K562 (cell line): ENCODE measurements at regions not wholly inside any gene's neighbourhood (a gene's known extent, or its start where the extent isn't known, plus 50 kb on each side); places are given as distances from the start of the nearest gene placed in this dataset.

Experiments used
- ATAC-seq: fragments of 200-7000 bp; cut with Tn5 transposase; 3 replicates; pipeline ENCODE4 v1.9.1; 2020; ENCODE audit warnings: moderate library complexity
- BruUV-seq: library from RNA; stranded (reverse); fragments of 400-500 nt; replicated peaks from 2 replicates; lab custom pipeline; 2021; lab: Mats Ljungman, UMichigan
- CTCF ChIA-PET: fragments of 300-600 bp; formaldehyde crosslinking; extraction: SDS; loops from one replicate; lab custom pipeline; 2021; ENCODE audit warnings: low intra/inter-chr PET ratio; lab: Yijun Ruan, JAX
- POLR2A ChIA-PET: fragments of 300-600, 350-650 bp; sonication (Branson Sonifier 250); formaldehyde crosslinking; extraction: SDS; loops from one replicate; lab custom pipeline; 2021; ENCODE audit warnings: antibody characterized with exemption, inconsistent platforms; lab: Yijun Ruan, JAX
- DNase-seq, 4 experiments: peaks; one replicate each; pipeline versions ENCODE4 v3.0.0 to v3.0.0-alpha.2; 2011 to 2018; ENCODE audit warnings: low spot score in 3 of 4, mixed read lengths in 3 of 4; ENCODE audit errors: extremely low read depth in 1 of 4
- FAIRE-seq: peaks from 2 replicates; lab custom pipeline; 2011; peaks lifted over from hg19 to GRCh38; lab: Jason Lieb, UNC
- H2AFZ ChIP-seq: 2 replicates; pipeline ENCODE4 v1.6.0; 2011; ENCODE audit warnings: low read depth, low read length, control low read depth, inconsistent platforms
- H3K27ac ChIP-seq: fragments of 200-600 bp; 3 replicates; pipeline ENCODE4 v1.8.0; 2011; ENCODE audit warnings: low read depth, mild to moderate bottlenecking, control low read depth, inconsistent platforms, low read length, moderate library complexity, mixed read lengths; ENCODE audit errors: extremely low read depth
- H3K27me3 ChIP-seq, 2 experiments: fragments of 300-600 bp in 1 of 2; 2 replicates in 1 of 2; 3 replicates in 1 of 2; pipeline versions ENCODE4 v1.6.0 to v1.8.0; 2011; ENCODE audit warnings: inconsistent platforms in 2 of 2, low read length in 2 of 2, mild to moderate bottlenecking in 1 of 2, mixed read lengths in 1 of 2, moderate library complexity in 1 of 2; ENCODE audit not compliant: control insufficient read depth in 2 of 2, insufficient read depth in 2 of 2
- H3K36me3 ChIP-seq: fragments of 300-600 bp; 3 replicates; pipeline ENCODE4 v1.8.0; 2011; ENCODE audit warnings: mild to moderate bottlenecking, low read length, inconsistent platforms; ENCODE audit not compliant: control insufficient read depth, insufficient read depth
- H3K4me1 ChIP-seq, 2 experiments: fragments of 200-600 bp in 1 of 2; replicated peaks in 1 of 2; 2 replicates in 1 of 2; 3 replicates in 1 of 2; pipeline versions ENCODE4 v1.5.1 to v1.8.0; 2011; ENCODE audit warnings: inconsistent platforms in 2 of 2, low read length in 2 of 2, mild to moderate bottlenecking in 1 of 2, mixed read lengths in 1 of 2, moderate library complexity in 1 of 2; ENCODE audit not compliant: control insufficient read depth in 2 of 2, insufficient read depth in 2 of 2
- H3K4me2 ChIP-seq: 2 replicates; pipeline ENCODE4 v1.6.1; 2011; ENCODE audit warnings: low read length, control low read depth, inconsistent platforms, mixed read lengths; ENCODE audit not compliant: insufficient read depth
- H3K4me3 ChIP-seq: fragments of 200-600 bp; sonication (generic), shearing (Covaris generic); 2 replicates; pipeline ENCODE4 v1.5.1; 2016; ENCODE audit warnings: control low read depth, inconsistent platforms
- H3K79me2 ChIP-seq: fragments of 200-600 bp; 3 replicates; pipeline ENCODE4 v1.8.0; 2011; ENCODE audit warnings: low read length, inconsistent platforms; ENCODE audit not compliant: control insufficient read depth, insufficient read depth
- H3K9ac ChIP-seq, 2 experiments: 2 replicates each; pipeline versions ENCODE4 v1.6.0 to v1.6.1; 2011; ENCODE audit warnings: low read depth in 2 of 2, low read length in 2 of 2, control low read depth in 1 of 2, inconsistent platforms in 1 of 2, mild to moderate bottlenecking in 1 of 2, mixed read lengths in 1 of 2; ENCODE audit not compliant: insufficient read depth in 1 of 2
- H3K9me1 ChIP-seq: one replicate; pipeline ENCODE4 v1.6.0; 2011; ENCODE audit warnings: inconsistent platforms, mild to moderate bottlenecking, low read length, moderate library complexity; ENCODE audit not compliant: control insufficient read depth, insufficient read depth
- H3K9me3 ChIP-seq: replicated peaks from 2 replicates; pipeline ENCODE4 v1.5.1; 2011; ENCODE audit warnings: low read depth, low read length, inconsistent platforms; ENCODE audit not compliant: control insufficient read depth, insufficient read depth
- H4K20me1 ChIP-seq: replicated peaks from 2 replicates; pipeline ENCODE4 v1.6.1; 2011; ENCODE audit warnings: low read length, inconsistent platforms, mixed read lengths; ENCODE audit not compliant: control insufficient read depth, insufficient read depth
- COPS2 ChIP-seq: fragments of 450-650 bp; conservative IDR thresholded peaks from 2 replicates; pipeline ENCODE4 v1.6.1; 2016; ENCODE audit warnings: mild to moderate bottlenecking, moderate library complexity
- GTF2E2 ChIP-seq: fragments of 200-800 bp; sonication (Bioruptor generic); IDR thresholded peaks from 2 replicates; pipeline ENCODE4 v1.6.1; 2016; ENCODE audit warnings: missing genetic modification characterization, missing compliant biosample characterization
- HDGF ChIP-seq: fragments of 450-650 bp; IDR thresholded peaks from 2 replicates; pipeline ENCODE4 v1.6.1; 2016
- KDM1A ChIP-seq, 2 experiments: fragments of 450-650 bp; IDR thresholded peaks; 2 replicates each; pipeline ENCODE4 v1.6.1; 2016; ENCODE audit warnings: mild to moderate bottlenecking in 2 of 2
- KLF13 ChIP-seq: fragments of 450-650 bp; IDR thresholded peaks from 2 replicates; pipeline ENCODE4 v1.6.1; 2016; ENCODE audit warnings: missing genetic modification characterization, low read depth, mild to moderate bottlenecking, missing compliant biosample characterization, moderate library complexity, borderline replicate concordance
- NR2F6 ChIP-seq: fragments of 450-650 bp; formaldehyde crosslinking; IDR thresholded peaks from 2 replicates; pipeline ENCODE4 v1.4.0; 2020; ENCODE audit warnings: mild to moderate bottlenecking
- RAD21 ChIP-seq, 2 experiments: fragments of 250-450 bp in 1 of 2; fragments of 450-650 bp in 1 of 2; sonication (Bioruptor Pico) in 1 of 2; formaldehyde crosslinking in 1 of 2; IDR thresholded peaks in 1 of 2; conservative IDR thresholded peaks in 1 of 2; 2 replicates each; pipeline versions ENCODE4 v1.4.0 to v1.8.0; 2020 to 2022; ENCODE audit warnings: mild to moderate bottlenecking in 2 of 2, moderate library complexity in 1 of 2
- SAFB ChIP-seq: fragments of 200-400 bp; formaldehyde crosslinking; IDR thresholded peaks from 2 replicates; pipeline ENCODE4 v1.6.1; 2017; ENCODE audit warnings: low read depth, low read length, borderline replicate concordance
- WGBS: fragments of 100-300 bp; shearing (Covaris generic); methylation state at CpG from one replicate; pipeline ENCODE4 v1.1.6; 2016; ENCODE audit warnings: low coverage, mixed read lengths; ENCODE audit not compliant: insufficient coverage; ENCODE audit errors: missing lambda C conversion rate; 5-methylcytosine and 5-hydroxymethylcytosine counted together
- in situ Hi-C: fragments of 300-500 bp; cut with MboI; formaldehyde crosslinking; loops from 4 replicates; pipeline ENCODE4 v1.15.0; 2018; ENCODE audit warnings: inconsistent platforms, mixed read lengths
- intact Hi-C: fragments of 100-400 bp; cut with micrococcal nuclease; formaldehyde crosslinking; loops from 2 replicates; pipeline ENCODE4 v1.14.2; 2022
- TF ChIP-seq, protein P1 (sequence below): fragments of 450-650 bp; IDR thresholded peaks from 2 replicates; pipeline ENCODE4 v1.6.1; 2016; ENCODE audit warnings: low read depth

DNA sequence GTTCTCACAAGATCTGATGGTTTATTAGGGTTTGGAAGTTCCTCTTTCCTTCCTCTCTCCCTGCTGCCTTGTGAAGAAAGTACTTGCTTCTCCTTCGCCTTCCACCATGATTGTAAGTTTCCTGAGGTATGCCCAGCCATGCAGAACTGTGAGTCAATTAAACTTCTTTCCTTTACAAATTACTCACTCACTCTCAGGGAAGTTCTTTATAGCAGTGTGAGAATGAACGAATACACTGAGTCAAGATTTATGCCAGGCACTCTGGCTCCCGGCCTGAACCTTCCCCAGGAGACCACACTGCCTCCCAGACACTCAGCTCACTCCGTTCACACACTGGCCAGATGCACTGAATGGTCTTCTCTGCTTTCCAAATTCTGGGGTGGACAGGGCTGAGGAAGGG is 308.3 kb upstream of the AJAP1 start:
- no TSS peak for BruUV-seq
- Histone ChIP-seq H3K79me2 (no peaks in the 10 kb centered on the region), H2AFZ (no peak overlapping the region), H3K27me3 (peaks cover 0 to under 1% of the 10 kb centered on the region in 2 experiments; a peak in 1 of 5 replicates), H3K36me3 (no peaks in the 10 kb centered on the region), H3K4me1 (no peaks in the 10 kb centered on the region), H3K27ac (no peak overlapping the region), H3K4me3 (no peak overlapping the region), H3K9me3 (no peaks in the 10 kb centered on the region), H3K4me2 (no peak overlapping the region), H3K9me1 (peaks cover 3% of the 10 kb centered on the region), H3K9ac (no peak overlapping the region), H4K20me1 (no peaks in the 10 kb centered on the region)
- intact Hi-C loops (no loop called here), in situ Hi-C loops (no loop called here)
- 1% methylated on average over 4 of the region's 4 CpGs for WGBS
- FAIRE-seq (no peak), DNase-seq (no peak), ATAC-seq (no peak)
- ChIA-PET CTCF (no interaction called here), POLR2A (no interaction called here)
- TF ChIP-seq COPS2 = no peak
- no peak for TF ChIP-seq GTF2E2
- TF ChIP-seq RAD21 (CRISPR knock-in tag; conservative IDR thresholded peaks at IDR 0.05 in 1 of 2, IDR thresholded peaks at IDR 0.05 in 1 of 2) = no peak
- no peak for TF ChIP-seq KLF13 (tag)
- TF ChIP-seq, protein P1, sequence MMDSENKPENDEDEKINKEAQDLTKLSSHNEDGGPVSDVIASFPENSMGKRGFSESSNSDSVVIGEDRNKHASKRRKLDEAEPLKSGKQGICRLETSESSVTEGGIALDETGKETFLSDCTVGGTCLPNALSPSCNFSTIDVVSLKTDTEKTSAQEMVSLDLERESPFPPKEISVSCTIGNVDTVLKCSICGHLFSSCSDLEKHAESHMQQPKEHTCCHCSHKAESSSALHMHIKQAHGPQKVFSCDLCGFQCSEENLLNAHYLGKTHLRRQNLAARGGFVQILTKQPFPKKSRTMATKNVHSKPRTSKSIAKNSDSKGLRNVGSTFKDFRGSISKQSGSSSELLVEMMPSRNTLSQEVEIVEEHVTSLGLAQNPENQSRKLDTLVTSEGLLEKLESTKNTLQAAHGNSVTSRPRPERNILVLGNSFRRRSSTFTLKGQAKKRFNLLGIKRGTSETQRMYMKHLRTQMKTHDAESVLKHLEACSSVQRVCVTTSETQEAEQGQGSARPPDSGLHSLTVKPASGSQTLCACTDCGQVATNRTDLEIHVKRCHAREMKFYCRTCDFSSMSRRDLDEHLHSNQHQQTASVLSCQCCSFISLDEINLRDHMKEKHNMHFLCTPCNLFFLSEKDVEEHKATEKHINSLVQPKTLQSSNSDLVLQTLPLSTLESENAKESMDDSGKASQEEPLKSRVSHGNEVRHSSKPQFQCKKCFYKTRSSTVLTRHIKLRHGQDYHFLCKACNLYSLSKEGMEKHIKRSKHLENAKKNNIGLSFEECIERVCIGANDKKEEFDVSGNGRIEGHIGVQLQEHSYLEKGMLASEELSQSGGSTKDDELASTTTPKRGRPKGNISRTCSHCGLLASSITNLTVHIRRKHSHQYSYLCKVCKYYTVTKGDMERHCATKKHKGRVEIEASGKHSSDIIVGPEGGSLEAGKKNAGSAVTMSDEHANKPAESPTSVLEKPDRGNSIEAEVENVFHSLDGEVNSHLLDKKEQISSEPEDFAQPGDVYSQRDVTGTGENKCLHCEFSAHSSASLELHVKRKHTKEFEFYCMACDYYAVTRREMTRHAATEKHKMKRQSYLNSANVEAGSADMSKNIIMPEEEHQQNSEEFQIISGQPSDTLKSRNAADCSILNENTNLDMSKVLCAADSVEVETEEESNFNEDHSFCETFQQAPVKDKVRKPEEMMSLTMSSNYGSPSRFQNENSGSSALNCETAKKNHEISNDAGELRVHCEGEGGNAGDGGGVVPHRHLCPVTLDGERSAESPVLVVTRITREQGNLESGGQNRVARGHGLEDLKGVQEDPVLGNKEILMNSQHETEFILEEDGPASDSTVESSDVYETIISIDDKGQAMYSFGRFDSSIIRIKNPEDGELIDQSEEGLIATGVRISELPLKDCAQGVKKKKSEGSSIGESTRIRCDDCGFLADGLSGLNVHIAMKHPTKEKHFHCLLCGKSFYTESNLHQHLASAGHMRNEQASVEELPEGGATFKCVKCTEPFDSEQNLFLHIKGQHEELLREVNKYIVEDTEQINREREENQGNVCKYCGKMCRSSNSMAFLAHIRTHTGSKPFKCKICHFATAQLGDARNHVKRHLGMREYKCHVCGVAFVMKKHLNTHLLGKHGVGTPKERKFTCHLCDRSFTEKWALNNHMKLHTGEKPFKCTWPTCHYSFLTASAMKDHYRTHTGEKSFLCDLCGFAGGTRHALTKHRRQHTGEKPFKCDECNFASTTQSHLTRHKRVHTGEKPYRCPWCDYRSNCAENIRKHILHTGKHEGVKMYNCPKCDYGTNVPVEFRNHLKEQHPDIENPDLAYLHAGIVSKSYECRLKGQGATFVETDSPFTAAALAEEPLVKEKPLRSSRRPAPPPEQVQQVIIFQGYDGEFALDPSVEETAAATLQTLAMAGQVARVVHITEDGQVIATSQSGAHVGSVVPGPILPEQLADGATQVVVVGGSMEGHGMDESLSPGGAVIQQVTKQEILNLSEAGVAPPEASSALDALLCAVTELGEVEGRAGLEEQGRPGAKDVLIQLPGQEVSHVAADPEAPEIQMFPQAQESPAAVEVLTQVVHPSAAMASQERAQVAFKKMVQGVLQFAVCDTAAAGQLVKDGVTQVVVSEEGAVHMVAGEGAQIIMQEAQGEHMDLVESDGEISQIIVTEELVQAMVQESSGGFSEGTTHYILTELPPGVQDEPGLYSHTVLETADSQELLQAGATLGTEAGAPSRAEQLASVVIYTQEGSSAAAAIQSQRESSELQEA = no peak
- no peak for TF ChIP-seq SAFB
- no peak for TF ChIP-seq KDM1A (IDR thresholded peaks at IDR 0.05)
- TF ChIP-seq HDGF = no peak
- no peak for TF ChIP-seq NR2F6 (CRISPR knock-in tag)
